ENCODE measurements at regions not wholly inside any gene's neighbourhood (a gene's known extent, or its start where the extent isn't known, plus 50 kb on each side); places are given as distances from the start of the nearest gene placed in this dataset.
A peak's percentile ranks its signal among the peaks of the same experiment; 100 is the strongest.

GRCh38 chr2:150156415-150156814 is 331.1 kb downstream of the RND3 start:
- no peak for DNase-seq

DNA sequence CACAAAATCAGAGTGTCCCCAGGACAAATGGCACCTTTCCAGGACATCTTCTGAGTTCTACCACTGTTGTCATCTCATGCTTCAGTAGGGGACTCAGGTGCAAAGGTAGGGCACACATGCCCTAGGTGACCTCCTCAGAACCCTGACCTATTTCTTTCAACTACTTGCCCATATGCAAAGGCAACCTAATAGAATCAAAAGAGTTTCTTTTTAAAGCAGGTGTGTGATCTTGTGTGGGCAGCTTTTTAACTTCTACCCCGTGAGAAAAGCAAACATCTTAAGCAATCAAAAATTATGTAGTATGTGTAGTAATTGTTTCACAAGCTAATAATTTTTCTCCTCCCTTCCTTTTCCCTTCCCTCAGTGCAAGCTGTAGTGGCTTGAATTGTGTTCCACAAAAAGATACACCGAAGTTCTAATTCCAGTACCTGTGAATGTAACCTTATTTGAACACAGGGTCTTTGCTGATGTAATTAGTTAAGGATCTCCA is 333.1 kb downstream of the RND3 start:
- DNase-seq, result no peak

DNA sequence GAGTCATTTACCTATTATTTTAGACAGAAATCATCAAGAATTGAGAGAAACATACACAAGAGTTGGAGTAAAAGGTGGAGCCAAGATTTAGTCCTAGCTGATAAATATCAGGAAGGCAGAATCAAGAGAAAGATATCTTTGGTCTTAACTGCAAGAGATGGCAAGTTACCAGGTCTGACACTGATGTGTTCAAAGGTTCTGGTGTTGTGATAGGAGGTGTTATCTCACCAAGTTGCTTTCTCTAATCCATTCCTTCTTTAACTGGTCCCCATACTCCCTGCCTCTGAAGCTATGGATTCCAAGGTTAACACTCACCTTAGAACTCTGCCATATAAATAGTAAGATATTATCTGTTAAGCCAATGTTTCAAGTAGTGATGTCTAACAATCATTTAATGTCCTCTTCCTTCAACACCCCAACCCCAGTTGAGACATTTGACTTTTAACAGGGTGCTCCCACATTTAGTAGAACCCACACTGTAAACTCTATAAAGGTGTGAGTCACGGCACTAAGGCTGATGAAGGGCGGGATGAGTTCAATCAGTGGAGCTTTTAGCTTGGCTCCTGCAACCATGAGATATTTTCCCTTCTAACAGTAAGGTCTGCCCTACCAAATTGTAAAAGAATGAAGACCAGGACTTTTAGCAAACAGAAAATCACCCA is 333.7 kb downstream of the RND3 start:
- no peak for DNase-seq

DNA sequence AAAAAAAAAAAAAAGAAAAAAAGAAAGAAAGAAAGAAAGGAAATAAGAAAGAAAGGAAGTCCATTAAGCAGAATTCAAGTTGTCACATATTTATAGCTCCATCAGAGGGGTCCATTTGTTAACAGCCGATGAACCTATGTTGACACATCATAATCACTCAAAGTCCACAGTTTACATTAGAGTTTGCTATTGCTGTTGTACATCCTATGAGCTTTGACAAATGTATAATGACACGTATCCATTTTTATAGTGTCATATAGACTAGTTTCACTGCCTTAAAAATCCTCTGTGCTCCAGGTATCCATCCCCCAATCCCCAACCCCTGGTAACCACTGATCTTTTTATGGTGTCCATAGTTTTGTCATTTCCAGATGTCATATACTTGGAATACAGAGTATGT is 335.2 kb downstream of the RND3 start:
- no peak for DNase-seq

GRCh38 chr2:150150144-150150543 is 337.3 kb downstream of the RND3 start:
- DNase-seq, result no peak

GRCh38 chr2:150147889-150148683 is 339.4 kb downstream of the RND3 start:
- no peak for DNase-seq

DNA sequence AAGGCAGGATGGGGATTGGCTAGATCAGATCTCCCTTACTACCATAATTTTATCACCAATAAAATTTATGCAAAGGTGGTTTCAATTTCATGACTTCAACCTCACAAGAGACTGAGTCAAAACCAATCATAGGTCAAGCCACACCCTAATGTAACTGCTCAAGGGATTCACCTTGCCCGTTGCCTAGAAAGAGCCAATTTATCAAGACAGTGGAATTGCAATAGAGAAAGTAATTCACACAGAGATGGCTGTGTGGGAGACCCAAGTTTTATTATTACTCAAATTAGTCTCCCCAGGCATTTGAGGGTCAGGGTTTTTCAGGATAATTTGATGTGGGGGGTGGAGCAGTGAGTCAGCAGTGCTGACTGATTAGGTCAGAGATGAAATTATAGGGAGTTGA is 340.6 kb downstream of the RND3 start:
- DNase-seq, result no peak

GRCh38 chr2:150145299-150145692 is 342.2 kb downstream of the RND3 start:
- DNase-seq, result no peak

DNA sequence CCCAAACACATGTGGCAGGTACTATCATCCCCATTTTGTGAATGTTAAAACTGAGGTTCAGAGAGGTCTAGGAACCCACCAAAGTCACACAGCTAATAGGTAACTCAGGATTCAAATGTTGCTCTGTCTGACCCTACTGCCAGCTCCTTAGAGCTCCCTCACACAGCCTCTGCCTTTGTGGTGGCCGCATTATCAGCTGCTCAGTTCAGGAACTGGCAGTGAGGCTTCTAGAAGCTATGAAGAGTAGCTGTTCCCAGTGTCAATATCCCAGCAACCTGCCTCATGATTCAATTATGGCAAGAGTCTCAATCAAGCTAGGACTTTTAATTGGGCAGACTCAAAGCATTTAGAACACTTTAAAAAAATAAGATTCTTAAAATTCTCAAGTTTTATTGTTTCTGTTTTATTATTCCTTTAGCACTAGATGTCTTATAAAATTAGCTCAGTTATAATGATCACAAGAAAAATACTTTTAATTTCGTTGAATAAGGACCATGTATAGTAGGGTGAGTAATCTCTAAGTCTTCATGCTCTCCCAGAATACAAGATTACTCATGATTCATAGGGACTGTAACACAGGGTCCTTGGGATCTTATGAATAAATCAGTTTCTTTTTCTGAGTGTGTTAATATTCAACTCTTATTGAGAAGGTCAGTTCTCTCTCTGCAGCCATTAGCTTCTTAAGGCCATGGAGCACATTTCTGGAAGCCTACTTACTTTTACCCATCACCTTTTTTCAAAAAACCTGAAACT is 342.7 kb downstream of the RND3 start:
- no peak for DNase-seq

DNA sequence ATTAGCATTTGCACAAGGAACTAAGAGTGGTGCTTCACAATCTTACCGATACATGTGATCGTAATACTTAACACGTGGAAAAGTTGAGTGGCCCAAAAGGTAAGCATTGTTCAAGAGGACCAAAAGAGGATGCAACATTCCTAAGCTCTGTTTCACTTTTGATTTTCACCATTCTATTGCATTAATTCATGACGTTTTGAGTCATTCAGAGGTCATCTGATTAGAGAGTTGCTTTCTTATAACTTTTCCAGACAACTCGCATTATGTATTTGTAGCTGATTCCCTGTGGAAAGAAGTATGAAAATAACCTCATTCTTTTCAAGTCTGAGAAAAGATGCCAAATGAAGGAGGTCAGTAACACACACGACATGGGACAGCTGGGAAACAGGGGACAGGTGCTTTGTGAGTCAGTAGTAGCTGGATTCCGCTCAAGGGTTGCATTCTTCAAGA is 344.4 kb downstream of the RND3 start:
- no peak for DNase-seq

DNA sequence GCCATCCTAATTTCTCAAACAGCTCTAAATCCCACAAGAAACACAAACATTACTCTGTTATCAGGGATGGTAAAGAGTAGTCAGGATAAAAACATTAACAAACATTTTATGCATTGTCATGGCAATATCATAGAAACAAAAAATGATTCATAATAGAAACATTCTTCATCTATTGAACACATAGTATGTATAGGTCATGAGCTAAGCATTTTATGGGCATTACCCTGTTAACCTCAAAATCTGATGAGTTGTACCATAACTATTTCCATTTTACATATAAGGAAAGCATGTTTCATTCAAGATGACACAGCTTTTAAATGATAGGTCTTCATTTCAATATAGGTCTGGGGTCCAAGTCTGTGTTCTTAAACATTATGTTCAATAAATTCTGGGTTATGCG is 344.9 kb downstream of the RND3 start:
- DNase-seq, result no peak

- DNase-seq, result no peak
Measured at GRCh38 chr2:150141226-150142001, 346.1 kb downstream of the RND3 start.

GRCh38 chr2:150140777-150141176 is 346.7 kb downstream of the RND3 start:
- no peak for DNase-seq

- DNase-seq, result no peak
Measured at GRCh38 chr2:150138587-150138986, 348.9 kb downstream of the RND3 start.

GRCh38 chr2:150137338-150138069 is 350.0 kb downstream of the RND3 start:
- DNase-seq, result no peak

DNA sequence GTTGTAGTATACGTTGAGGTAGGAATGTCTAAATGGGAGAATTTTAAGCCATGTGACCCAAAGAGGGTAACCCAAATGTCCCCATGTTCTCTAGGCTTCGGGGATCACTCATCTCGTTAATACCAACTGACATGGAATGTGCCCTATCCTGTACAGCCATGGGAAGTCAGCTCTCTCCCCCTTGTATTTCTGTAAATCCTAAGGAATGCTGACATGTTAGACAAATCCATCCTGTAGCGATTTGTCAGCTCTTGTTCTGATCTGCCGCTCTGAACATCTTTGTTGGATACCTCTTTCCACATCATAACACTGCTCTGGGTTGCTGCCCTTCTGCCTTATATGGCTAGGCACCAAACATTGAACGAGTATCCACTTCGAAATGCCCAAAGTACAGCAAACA is 350.6 kb downstream of the RND3 start:
- no peak for DNase-seq

DNA sequence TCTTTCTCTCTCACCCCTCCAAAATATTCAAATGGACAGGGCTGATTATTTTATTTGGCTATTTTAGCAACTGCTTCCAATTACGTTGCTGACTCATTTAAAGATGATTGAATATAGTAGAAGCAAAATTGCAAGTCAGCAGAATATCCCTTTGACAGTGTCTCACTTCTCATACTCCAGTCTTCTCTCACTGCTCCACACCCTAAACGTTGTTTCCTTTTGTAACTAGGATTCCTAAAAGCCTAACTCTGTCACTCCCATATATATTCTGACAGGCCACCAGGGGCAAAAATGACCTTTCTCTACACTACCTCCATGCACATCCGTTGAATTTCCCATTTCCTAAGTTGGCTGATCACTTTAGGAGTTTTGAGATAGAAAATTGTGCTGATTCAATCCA is 351.1 kb downstream of the RND3 start:
- no peak for DNase-seq

DNA sequence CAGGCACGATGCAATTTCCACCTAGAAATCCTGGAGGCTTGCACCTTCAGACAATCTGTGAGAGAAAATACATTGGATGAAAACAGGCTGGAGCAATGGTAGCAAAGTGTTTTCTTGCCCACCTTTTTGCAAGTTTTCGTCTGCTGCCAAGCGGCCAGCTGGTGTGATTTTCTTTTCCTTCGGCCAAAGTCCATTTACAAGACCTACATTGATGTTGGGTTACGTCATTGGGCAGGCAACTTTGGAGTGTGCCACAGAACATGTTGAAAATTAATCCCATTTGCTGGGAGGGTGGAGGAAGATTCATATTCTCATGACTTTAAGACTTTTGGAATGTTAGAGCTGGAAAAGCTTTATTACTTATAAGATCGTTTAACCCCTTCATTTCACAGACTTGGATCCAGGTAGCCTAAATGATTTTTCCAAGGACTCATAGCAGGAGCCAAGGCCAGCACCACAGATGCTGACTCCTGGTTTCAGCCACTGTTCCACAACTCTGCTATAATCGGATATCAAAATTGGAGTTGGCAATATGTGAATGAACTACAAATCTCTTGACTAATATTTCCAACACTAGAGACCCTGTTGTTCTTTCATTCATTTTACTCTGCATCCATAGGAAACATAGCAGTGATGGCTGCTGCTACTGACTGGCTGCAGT is 352.1 kb downstream of the RND3 start:
- DNase-seq, result no peak

GRCh38 chr2:150134223-150134857 is 353.1 kb downstream of the RND3 start:
- no peak for DNase-seq

DNA sequence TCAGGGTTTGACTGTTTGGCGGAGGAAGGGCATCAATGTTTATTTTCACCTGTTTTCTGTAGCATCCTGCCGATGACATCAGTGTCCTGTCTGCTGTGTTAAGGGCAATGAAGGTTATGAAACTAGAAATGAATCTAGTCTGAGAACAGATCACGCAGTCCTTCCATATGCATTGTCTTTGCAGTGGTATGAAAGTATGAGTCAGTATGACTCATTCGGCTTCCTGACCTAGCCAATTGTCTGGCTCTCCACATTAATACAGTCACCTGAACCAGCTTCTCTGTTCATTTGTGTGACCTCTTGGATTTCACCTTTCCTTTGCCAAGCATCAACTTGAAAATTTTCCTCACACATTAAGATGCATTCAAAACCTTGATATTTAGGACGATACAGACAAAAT is 353.8 kb downstream of the RND3 start:
- peak; percentile 51 for DNase-seq

Data from SHP77 treated with DMSO at 0.1 percent for 48 hours (cell line).